NT2/D1 (cell line): ENCODE measurements at regions not wholly inside any gene's neighbourhood (a gene's known extent, or its start where the extent isn't known, plus 50 kb on each side); places are given as distances from the start of the nearest gene placed in this dataset.

Experiments used
- DNase-seq: peaks from one replicate; pipeline ENCODE4 v3.0.0-alpha.2; 2011; ENCODE audit warnings: low read depth, low spot score
- H3K27me3 ChIP-seq: 2 replicates; pipeline ENCODE4 v1.6.0; 2011; ENCODE audit warnings: mild to moderate bottlenecking; ENCODE audit not compliant: insufficient read length, insufficient read depth
- H3K36me3 ChIP-seq: 2 replicates; pipeline ENCODE4 v1.6.1; 2011; ENCODE audit warnings: mild to moderate bottlenecking, low read length, mixed read lengths; ENCODE audit not compliant: insufficient read depth, insufficient read length
- H3K4me1 ChIP-seq: 2 replicates; pipeline ENCODE4 v1.5.1; 2011; ENCODE audit not compliant: insufficient read depth, insufficient read length
- H3K4me3 ChIP-seq: 2 replicates; pipeline ENCODE4 v1.5.1; 2011; ENCODE audit warnings: low read depth; ENCODE audit not compliant: insufficient read length
- H3K9ac ChIP-seq: 2 replicates; pipeline ENCODE4 v1.6.0; 2011; ENCODE audit warnings: low read depth; ENCODE audit not compliant: insufficient read length
- H3K9me3 ChIP-seq: 2 replicates; pipeline ENCODE4 v1.5.1; 2011; ENCODE audit warnings: mild to moderate bottlenecking, low read length; ENCODE audit not compliant: insufficient read depth
- SUZ12 ChIP-seq: IDR thresholded peaks from 2 replicates; pipeline ENCODE4 v1.6.1; 2011; ENCODE audit not compliant: insufficient read length, insufficient read depth; ENCODE audit errors: extremely low read depth
- YY1 ChIP-seq: IDR thresholded peaks from 2 replicates; pipeline ENCODE4 v1.6.1; 2011; ENCODE audit not compliant: insufficient read length, insufficient read depth
- ZNF274 ChIP-seq: IDR thresholded peaks from 2 replicates; pipeline ENCODE4 v1.6.1; 2011; ENCODE audit warnings: mild to moderate bottlenecking, low read depth, low read length

DNA sequence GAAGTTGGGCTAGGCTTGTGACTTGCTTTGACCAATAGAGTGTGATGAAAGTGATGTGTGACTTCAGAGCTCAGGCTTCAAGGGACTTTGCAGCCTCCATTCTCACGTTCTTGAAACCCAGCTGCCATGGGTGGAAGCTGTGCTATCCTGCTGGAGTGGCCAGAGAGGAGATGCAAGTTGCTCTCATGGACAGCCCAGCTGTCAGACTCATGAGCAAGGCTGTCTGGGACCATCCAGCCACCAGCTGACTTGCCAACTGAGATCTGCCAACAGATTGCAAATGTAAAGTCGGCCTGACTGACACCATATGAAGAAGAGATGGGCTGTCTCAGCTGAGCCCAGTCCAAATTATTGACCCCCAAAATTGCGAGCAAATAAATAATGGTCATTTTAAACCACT is 226.4 kb upstream of the CXCR4 start:
- H3K9ac ChIP-seq, result no peak overlapping the region
- H3K27me3 ChIP-seq, result no peaks in the 10 kb centered on the region
- no peaks in the 10 kb centered on the region for H3K36me3 ChIP-seq
- TF ChIP-seq YY1 (no peak), SUZ12 (no peak), ZNF274 (no peak)
- DNase-seq, result no peak
- H3K4me1 ChIP-seq, result no peaks in the 10 kb centered on the region
- H3K4me3 ChIP-seq, result no peak overlapping the region
- H3K9me3 ChIP-seq, result 0 out of 2 replicates have a peak, but pooled peaks cover 4% of the 10 kb centered on the region

DNA sequence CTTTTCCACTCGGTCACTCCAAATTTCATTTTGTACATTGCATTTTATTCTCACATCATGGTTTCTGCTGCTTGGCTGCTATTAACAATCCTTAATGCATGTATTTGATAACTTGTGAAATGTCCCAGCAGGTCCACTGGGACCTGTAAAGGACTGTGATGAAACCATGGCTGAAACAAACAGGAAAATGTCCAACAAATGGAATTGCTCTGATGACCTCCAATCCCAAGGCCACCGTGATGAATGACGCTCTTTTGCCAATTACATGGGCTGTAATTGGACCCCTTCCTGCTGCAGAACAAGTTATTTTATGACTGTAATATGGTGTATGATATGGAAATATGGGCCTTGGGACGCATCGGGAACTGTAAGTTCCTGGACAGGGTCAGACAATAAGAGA is 224.2 kb upstream of the CXCR4 start:
- H3K4me3 ChIP-seq, result no peak overlapping the region
- no peak for TF ChIP-seq YY1
- no peak for TF ChIP-seq SUZ12
- no peak for TF ChIP-seq ZNF274
- no peaks in the 10 kb centered on the region for H3K27me3 ChIP-seq
- H3K9me3 ChIP-seq, result 0 out of 2 replicates have a peak, but pooled peaks cover 5% of the 10 kb centered on the region
- H3K9ac ChIP-seq, result no peak overlapping the region
- H3K4me1 ChIP-seq, result no peaks in the 10 kb centered on the region
- DNase-seq, result no peak
- H3K36me3 ChIP-seq, result no peaks in the 10 kb centered on the region

DNA sequence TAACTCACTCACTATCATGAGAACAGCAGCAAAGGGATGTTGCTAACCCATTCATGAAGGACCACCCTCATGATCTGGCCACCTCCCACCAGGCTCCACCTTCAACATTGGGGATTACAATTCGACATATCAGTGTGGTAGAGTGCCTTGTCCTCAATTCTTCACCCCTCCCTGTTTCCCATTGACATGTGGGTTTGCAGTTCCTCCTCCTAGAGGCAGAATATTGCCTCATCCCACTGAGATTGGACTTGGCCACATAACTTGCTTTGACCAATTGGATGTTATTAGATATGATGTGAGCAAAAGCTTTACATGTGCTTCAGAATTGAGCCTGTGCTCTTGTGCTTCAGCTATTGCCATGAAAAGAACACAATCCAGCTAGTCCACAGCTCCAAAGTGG is 217.0 kb upstream of the CXCR4 start:
- no peaks in the 10 kb centered on the region for H3K4me1 ChIP-seq
- no peak overlapping the region for H3K4me3 ChIP-seq
- no peaks in the 10 kb centered on the region for H3K27me3 ChIP-seq
- H3K36me3 ChIP-seq, result no peaks in the 10 kb centered on the region
- H3K9me3 ChIP-seq, result peaks cover 5% of the 10 kb centered on the region; the same call in 1 of the 2 replicates
- TF ChIP-seq YY1 (no peak), SUZ12 (no peak), ZNF274 (no peak)
- no peak overlapping the region for H3K9ac ChIP-seq
- DNase-seq, result no peak

DNA sequence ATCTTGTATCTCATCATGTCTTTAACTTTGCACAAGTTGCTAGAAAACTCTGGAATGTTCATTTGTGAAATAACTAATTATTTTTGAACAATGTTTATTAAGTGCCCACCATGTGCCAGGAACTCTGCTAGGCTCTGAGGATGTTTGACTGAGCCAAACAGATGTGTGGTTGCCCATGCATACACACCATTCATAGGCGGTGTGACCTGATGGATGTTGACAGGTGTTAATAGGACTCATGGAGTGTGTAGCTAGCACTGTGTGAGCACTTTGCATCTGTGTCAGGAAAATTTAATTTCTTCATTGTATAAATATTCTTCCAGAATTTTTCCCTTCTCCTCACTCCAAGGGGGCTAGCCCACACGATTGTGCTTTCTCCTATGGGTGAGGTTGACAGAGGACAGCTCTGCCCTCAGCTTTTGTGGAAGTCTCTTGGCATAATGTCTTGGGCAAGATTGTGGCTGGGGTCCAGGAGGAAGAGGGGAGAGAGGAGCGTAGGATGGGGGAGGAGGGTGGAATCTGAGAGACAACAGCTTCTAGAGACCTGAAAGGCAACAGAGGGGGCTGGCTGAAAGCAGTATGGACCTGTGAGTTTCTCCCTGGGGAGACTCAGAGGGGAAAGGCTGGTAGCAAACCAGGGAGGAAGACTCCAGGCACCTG is 214.6 kb upstream of the CXCR4 start:
- no peaks in the 10 kb centered on the region; the same call in 1 of the 2 replicates for H3K9me3 ChIP-seq
- no peak overlapping the region for H3K9ac ChIP-seq
- DNase-seq, result no peak
- TF ChIP-seq ZNF274, result no peak
- H3K36me3 ChIP-seq, result no peaks in the 10 kb centered on the region
- no peaks in the 10 kb centered on the region for H3K4me1 ChIP-seq
- H3K4me3 ChIP-seq, result no peak overlapping the region
- no peaks in the 10 kb centered on the region for H3K27me3 ChIP-seq

DNA sequence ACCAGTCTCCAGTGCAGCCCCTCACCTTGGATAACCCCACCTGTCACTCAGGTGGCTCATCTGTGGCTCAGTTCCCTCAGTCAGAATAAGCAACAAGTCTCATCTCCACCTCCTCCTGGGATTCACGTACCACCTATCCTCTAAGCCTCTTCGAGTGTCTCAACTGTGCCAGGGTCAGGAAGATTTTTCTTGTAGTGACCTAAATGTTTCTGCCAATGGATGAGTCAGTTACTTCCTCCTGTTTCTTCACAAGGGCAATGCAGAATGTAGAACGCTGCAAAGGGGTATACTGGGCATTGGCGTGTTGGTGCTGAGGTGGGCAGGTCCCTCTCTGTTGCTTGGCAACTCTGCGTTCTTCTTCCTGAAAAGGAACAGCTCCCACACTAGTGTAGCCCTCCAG is 213.3 kb upstream of the CXCR4 start:
- DNase-seq, result no peak
- no peak overlapping the region for H3K9ac ChIP-seq
- no peak overlapping the region for H3K4me3 ChIP-seq
- H3K4me1 ChIP-seq, result no peaks in the 10 kb centered on the region
- no peaks in the 10 kb centered on the region for H3K36me3 ChIP-seq
- no peaks in the 10 kb centered on the region; the same call in 1 of the 2 replicates for H3K9me3 ChIP-seq
- no peaks in the 10 kb centered on the region for H3K27me3 ChIP-seq
- TF ChIP-seq ZNF274 (no peak), YY1 (no peak), SUZ12 (no peak)

DNA sequence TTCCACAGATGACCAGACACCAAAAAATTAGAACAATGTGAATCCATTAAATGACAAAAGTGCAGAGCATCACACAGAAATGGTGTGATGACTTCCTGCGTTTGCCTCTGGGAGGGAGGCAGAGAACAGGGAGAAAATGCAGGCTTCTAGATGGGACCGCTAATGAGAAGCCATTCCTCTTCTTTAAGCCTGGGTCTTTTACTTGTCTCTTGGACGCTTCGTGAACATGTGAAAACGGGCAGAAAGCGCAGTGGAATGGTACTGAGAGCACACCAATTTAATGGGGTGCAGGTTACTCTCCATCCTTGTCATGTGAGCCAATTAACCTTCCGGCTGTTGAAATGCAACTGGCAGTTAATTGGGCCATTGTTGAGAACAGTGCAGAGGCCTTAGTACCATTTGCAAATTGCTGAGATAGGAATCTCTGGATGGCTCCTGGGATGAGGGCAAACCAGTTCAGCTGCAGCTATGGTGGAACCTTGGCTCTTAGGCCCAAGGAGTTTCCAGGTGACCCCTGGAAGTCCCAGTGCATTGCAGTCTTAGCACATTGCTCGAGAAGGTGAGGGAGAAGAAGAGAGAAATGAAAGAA is 210.4 kb upstream of the CXCR4 start:
- TF ChIP-seq ZNF274, result no peak
- TF ChIP-seq YY1, result peak; percentile 21
- peak; percentile 64 for DNase-seq

DNA sequence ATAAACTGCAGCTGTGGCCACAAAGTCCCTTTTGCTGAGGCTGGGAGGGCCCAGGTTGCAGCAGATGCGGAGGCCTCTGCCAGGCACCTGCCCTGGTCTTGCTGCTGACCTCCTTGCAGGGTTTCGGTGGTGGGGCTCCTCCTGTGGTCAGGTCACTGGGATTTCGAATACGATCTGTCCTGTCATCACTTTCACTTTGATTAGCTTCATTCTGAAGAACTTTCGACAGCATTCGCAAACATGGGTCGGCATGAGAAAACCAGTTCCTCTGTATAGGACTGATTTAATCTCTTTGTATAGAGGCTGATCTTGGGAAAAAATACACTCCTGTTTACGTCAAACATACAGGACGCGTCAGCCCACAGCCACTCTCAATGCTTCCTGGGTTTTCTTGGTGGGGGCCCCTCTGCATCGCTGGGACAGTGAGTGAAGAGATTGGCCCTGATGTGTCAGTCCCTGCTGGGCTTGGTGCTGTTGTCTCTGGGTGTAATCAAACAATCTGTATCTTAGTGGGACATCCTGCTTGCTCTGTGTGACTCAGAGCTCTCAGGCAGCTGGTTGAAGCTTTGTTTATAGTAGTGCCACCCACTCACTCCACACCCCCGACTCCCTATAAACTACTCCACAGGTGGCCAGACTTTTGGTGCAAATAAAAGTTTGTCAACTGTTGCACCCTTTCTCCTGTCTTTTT is 209.4 kb upstream of the CXCR4 start:
- no peaks in the 10 kb centered on the region for H3K27me3 ChIP-seq
- H3K9ac ChIP-seq, result peak overlapping the region; percentile 1
- H3K4me3 ChIP-seq, result no peak overlapping the region
- no peaks in the 10 kb centered on the region for H3K4me1 ChIP-seq
- DNase-seq, result peak; percentile 15
- TF ChIP-seq SUZ12 (no peak), YY1 (no peak), ZNF274 (no peak)
- H3K36me3 ChIP-seq, result no peaks in the 10 kb centered on the region
- no peaks in the 10 kb centered on the region for H3K9me3 ChIP-seq

More for the DNA sequence above, 210.4 kb upstream of the CXCR4 start:
- H3K9me3 ChIP-seq, result no peaks in the 10 kb centered on the region; the same call in 1 of the 2 replicates
- no peak overlapping the region for H3K9ac ChIP-seq
- H3K36me3 ChIP-seq, result no peaks in the 10 kb centered on the region
- no peaks in the 10 kb centered on the region for H3K27me3 ChIP-seq
- H3K4me1 ChIP-seq, result no peaks in the 10 kb centered on the region
- H3K4me3 ChIP-seq, result no peak overlapping the region
